Erythroblast (primary cell): ENCODE measurements at regions not wholly inside any gene's neighbourhood (a gene's known extent, or its start where the extent isn't known, plus 50 kb on each side); places are given as distances from the start of the nearest gene placed in this dataset.

Source experiments
- GATA1 ChIP-seq: IDR thresholded peaks from 2 replicates; pipeline ENCODE4 v1.6.1; 2011; ENCODE audit warnings: low read depth, mild to moderate bottlenecking, control low read depth, low read length, moderate library complexity
- POLR2A ChIP-seq: IDR thresholded peaks from 2 replicates; pipeline ENCODE4 v1.6.1; 2011; ENCODE audit warnings: mild to moderate bottlenecking, low read length

DNA sequence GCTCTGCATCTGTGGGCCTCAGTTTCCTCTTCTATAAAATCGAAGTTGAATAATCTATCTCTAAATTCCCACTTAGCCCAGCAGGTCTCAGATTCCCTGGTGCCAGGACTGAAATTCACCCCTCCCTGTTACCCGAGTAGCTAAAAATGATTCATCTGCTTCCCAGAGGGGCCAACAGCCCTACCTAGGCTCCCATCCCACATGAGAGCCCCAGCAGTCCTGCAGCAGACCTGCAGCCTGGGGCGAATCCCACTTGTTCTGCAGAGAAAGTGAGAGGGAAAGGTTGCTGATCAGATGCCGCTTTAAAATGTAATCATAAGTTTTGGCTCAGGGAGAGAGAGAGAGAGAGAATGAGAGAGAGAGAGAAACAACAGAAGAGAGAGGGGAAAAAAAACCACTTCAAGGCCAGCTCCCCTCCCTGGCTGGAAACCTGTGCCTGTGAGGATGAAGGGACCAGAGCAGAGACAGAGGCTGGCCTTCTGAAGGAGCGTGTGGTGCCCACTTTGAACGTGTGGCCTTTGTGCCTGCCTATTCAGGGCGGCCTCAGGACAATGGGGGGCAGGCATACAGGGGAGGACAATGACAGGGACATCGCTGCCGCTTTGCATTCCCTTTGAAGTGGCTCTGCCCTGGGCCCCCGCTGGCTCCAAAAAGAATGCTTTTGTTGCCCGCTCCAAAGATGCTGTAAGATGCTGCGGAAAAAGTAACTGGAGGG, 85.2 kb upstream of the NKD1 start:
- TF ChIP-seq POLR2A (no peak), GATA1 (no peak)
